ENCODE measurements at regions not wholly inside any gene's neighbourhood (a gene's known extent, or its start where the extent isn't known, plus 50 kb on each side); places are given as distances from the start of the nearest gene placed in this dataset.

DNA sequence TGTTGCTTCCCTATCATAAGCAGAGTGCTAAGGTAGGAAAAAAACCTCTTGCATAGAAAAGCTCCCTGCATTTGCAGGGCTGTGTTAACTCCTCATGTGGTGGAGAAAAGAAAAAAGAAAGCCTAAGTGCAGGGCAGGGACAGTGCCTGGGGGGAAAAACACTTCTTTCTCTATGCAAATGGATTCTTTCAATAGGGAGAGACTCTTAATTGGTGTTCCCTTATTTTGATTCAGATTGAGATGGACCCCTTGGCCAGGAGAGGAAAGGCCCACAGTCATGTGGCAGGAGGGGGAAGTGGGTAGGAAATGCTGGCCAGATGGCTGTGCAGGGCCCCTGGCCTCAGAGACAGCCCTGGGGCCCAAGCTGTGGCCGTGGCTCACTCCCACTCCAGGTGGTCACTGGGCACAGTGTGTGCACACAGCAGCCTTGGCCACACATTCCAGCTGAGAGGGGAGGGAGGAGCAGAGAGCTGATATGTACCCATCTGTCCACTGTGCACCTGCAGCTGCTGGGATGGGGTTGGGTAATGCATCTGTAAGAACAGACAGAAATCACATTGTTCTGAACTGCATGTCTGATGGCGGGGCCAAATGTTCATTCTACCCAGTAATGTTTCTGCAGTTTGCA, 410.4 kb downstream of the DSC3 start:
- Histone ChIP-seq H3K4me2 (no peak overlapping the region), H3K9me3 (ENCODE audit: low read depth) (no peaks in the 10 kb centered on the region), H4K20me1 (ENCODE audit: low read depth) (no peaks in the 10 kb centered on the region), H3K79me2 (ENCODE audit: low read depth) (no peaks in the 10 kb centered on the region), H3K36me3 (no peaks in the 10 kb centered on the region), H3K4me3 (no peak overlapping the region), H3K27me3 (no peaks in the 10 kb centered on the region), H2AFZ (replicated peaks) (no peak overlapping the region), H3K4me1 (peaks cover 6% of the 10 kb centered on the region), H3K27ac (no peak overlapping the region), H3F3A (ENCODE audit: low read depth) (no peaks in the 10 kb centered on the region), H3K9ac (no peak overlapping the region)
- Mint-ChIP-seq H3K9me3 (no peaks in the 10 kb centered on the region), H3K4me1 (peaks cover 3% of the 10 kb centered on the region), H3K36me3 (no peaks in the 10 kb centered on the region), H3K4me3 (no peak overlapping the region), H3K27me3 (ENCODE audit: insufficient read depth, low read depth) (no peaks in the 10 kb centered on the region), H3K27ac (no peak overlapping the region)
- TF ChIP-seq EZH2 (IDR thresholded peaks at IDR 0.05) (no peak), EZH2phosphoT487 (IDR thresholded peaks at IDR 0.05) (no peak)
- TF ChIP-seq, protein P1, sequence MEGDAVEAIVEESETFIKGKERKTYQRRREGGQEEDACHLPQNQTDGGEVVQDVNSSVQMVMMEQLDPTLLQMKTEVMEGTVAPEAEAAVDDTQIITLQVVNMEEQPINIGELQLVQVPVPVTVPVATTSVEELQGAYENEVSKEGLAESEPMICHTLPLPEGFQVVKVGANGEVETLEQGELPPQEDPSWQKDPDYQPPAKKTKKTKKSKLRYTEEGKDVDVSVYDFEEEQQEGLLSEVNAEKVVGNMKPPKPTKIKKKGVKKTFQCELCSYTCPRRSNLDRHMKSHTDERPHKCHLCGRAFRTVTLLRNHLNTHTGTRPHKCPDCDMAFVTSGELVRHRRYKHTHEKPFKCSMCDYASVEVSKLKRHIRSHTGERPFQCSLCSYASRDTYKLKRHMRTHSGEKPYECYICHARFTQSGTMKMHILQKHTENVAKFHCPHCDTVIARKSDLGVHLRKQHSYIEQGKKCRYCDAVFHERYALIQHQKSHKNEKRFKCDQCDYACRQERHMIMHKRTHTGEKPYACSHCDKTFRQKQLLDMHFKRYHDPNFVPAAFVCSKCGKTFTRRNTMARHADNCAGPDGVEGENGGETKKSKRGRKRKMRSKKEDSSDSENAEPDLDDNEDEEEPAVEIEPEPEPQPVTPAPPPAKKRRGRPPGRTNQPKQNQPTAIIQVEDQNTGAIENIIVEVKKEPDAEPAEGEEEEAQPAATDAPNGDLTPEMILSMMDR (IDR thresholded peaks at IDR 0.05), result no peak
- no peak for DNase-seq (ENCODE audit: low spot score)

DNA sequence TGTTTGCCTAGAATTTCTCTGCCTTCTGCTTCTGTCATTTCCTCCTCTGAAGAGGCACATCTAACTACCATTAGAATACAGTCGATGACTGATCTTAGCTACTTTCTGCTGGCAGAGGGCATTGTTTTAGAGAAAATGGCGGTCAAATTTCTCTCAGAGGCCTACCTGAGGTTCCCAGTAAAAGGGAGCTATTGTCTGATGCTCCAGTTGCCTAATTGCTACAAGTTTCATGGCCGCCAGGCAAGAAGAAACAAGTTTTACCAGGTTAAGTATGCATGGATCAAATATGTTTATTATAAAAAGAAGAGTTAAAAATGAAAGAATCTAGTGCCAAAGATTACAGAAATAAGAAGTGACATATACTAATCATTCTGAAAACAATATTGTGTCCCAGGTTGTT, 416.6 kb downstream of the DSC3 start:
- no peak overlapping the region for H2AFZ ChIP-seq (replicated peaks)
- H3F3A ChIP-seq (ENCODE audit: low read depth), result no peaks in the 10 kb centered on the region
- Mint-ChIP-seq H3K4me1 (no peaks in the 10 kb centered on the region), H3K36me3 (no peaks in the 10 kb centered on the region), H3K27ac (no peak overlapping the region), H3K9me3 (no peaks in the 10 kb centered on the region), H3K27me3 (ENCODE audit: insufficient read depth, low read depth) (no peaks in the 10 kb centered on the region), H3K4me3 (no peak overlapping the region)
- no peak overlapping the region for H3K4me3 ChIP-seq
- no peaks in the 10 kb centered on the region for H3K4me1 ChIP-seq
- H3K27me3 ChIP-seq, result no peaks in the 10 kb centered on the region
- no peaks in the 10 kb centered on the region for H3K79me2 ChIP-seq (ENCODE audit: low read depth)
- TF ChIP-seq EZH2 (IDR thresholded peaks at IDR 0.05) (no peak), EZH2phosphoT487 (IDR thresholded peaks at IDR 0.05) (no peak)
- TF ChIP-seq, protein P1 (IDR thresholded peaks at IDR 0.05), result no peak
- H3K36me3 ChIP-seq, result no peaks in the 10 kb centered on the region
- DNase-seq (ENCODE audit: low spot score), result no peak
- H3K9ac ChIP-seq, result no peak overlapping the region
- no peak overlapping the region for H3K27ac ChIP-seq
- H3K4me2 ChIP-seq, result no peak overlapping the region
- no peaks in the 10 kb centered on the region for H3K9me3 ChIP-seq (ENCODE audit: low read depth)
- H4K20me1 ChIP-seq (ENCODE audit: low read depth), result no peaks in the 10 kb centered on the region

DNA sequence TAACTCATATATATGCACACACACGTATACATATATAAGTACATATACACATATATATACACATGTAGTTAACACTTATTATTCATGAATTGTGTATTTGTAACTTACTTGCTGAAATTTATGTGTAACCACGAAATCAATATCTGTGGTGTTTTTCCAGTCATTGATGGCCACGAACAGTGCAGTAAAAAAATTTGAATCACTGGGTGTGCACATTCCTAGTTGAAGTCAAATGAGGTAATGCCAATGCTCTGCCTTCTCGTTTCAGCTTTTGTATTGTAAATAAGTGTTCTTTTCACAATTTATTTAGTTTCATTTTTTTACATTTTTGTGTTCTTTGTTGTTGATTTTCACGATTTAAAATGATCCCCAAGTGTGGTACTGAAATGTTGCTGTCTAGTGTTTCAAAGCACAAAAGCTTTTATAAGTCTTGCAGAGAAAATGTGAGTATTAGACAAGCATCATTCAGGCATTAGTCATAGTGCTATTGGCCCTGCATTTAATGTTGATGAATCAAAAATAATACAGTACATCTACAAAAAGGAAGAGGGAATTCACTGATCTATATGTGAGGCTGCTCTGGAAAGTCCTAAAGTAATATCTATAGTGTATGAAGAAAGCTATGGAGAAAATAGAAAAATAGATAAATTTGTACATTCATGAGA, 419.0 kb downstream of the DSC3 start:
- no peaks in the 10 kb centered on the region for H3K36me3 Mint-ChIP-seq
- Histone ChIP-seq H3K79me2 (ENCODE audit: low read depth) (no peaks in the 10 kb centered on the region), H3K4me3 (no peak overlapping the region), H3K36me3 (no peaks in the 10 kb centered on the region), H3K4me1 (peaks cover 3% of the 10 kb centered on the region), H2AFZ (replicated peaks) (no peak overlapping the region), H3F3A (ENCODE audit: low read depth) (no peaks in the 10 kb centered on the region), H3K27me3 (no peaks in the 10 kb centered on the region), H3K9me3 (ENCODE audit: low read depth) (no peaks in the 10 kb centered on the region), H3K27ac (no peak overlapping the region), H3K9ac (no peak overlapping the region), H3K4me2 (no peak overlapping the region), H4K20me1 (ENCODE audit: low read depth) (no peaks in the 10 kb centered on the region)
- no peaks in the 10 kb centered on the region for H3K4me1 Mint-ChIP-seq
- no peaks in the 10 kb centered on the region for H3K9me3 Mint-ChIP-seq
- DNase-seq (ENCODE audit: low spot score), result no peak
- H3K27ac Mint-ChIP-seq, result no peak overlapping the region
- TF ChIP-seq EZH2 (IDR thresholded peaks at IDR 0.05) (no peak), EZH2phosphoT487 (IDR thresholded peaks at IDR 0.05) (no peak)
- TF ChIP-seq, protein P1 (IDR thresholded peaks at IDR 0.05), result no peak
- no peak overlapping the region for H3K4me3 Mint-ChIP-seq
- no peaks in the 10 kb centered on the region for H3K27me3 Mint-ChIP-seq (ENCODE audit: insufficient read depth, low read depth)
